GM23248 (cell line): ENCODE measurements at regions not wholly inside any gene's neighbourhood (a gene's known extent, or its start where the extent isn't known, plus 50 kb on each side); places are given as distances from the start of the nearest gene placed in this dataset.

ENCODE experiments used
- EZH2 ChIP-seq: fragments of 200-600 bp; sonication (generic); IDR thresholded peaks from 2 replicates; pipeline ENCODE4 v1.6.1; 2018; ENCODE audit warnings: antibody characterized with exemption, mild to moderate bottlenecking; ENCODE audit not compliant: insufficient read depth, poor library complexity, severe bottlenecking
- EZH2phosphoT487 ChIP-seq: fragments of 200-600 bp; sonication (generic); IDR thresholded peaks from 2 replicates; pipeline ENCODE4 v1.6.1; 2018; ENCODE audit warnings: antibody characterized with exemption, moderate library complexity, mild to moderate bottlenecking, low read depth; ENCODE audit not compliant: insufficient read depth

DNA sequence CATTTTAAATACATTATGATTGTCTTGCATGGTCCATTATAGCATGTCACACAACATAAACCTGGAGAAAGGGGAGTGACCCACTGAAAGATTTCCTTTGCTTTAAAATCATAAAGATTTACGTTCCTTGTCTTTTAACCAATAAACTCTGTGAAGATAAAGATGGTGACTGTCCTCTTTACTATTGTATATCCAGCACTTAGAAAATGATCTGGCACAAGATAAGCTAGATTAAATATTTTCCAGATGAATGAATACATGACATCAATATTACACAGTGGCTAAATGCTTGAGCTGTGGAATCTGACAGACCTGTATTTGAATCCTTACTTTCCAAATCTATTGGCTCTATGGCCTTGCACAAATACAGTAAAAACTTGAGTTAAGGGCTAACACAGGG, 938.4 kb downstream of the SORCS1 start:
- TF ChIP-seq EZH2phosphoT487: no peak
- no peak for TF ChIP-seq EZH2
